AG10803 (cell line): ENCODE measurements at regions not wholly inside any gene's neighbourhood (a gene's known extent, or its start where the extent isn't known, plus 50 kb on each side); places are given as distances from the start of the nearest gene placed in this dataset.
A peak's percentile ranks its signal among the peaks of the same experiment; 100 is the strongest.

Experiments
- DNase-seq: peaks from one replicate; pipeline ENCODE4 v3.0.0; 2010; ENCODE audit warnings: low read depth
- H3K4me3 ChIP-seq: 2 replicates; pipeline ENCODE4 v1.5.1; 2011; ENCODE audit warnings: mild to moderate bottlenecking, low read length, control low read depth
- TF ChIP-seq, protein P1 (sequence below): conservative IDR thresholded peaks from 2 replicates; pipeline ENCODE4 v1.5.1; 2011; ENCODE audit warnings: mild to moderate bottlenecking, low read length, control low read depth, inconsistent platforms

DNA sequence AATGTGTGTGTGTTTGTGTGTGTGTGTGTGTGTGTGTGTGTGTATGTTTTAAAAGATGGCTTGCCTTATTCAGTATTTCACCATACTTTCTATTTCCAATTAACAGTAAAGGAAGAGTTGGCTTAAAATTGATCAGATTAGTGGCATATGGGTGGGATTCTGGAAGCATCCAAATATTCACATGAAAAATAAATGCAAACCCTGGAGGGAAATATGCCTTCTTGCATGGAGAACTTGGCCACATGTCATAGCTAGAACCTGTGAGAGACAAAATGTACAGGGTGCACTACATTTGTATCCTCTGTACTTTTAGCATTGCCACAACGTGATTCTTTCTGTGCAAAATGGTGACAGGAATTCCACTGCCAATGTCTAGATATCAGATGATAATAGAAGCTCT is 589.6 kb downstream of the ZNF674 start:
- TF ChIP-seq, protein P1, sequence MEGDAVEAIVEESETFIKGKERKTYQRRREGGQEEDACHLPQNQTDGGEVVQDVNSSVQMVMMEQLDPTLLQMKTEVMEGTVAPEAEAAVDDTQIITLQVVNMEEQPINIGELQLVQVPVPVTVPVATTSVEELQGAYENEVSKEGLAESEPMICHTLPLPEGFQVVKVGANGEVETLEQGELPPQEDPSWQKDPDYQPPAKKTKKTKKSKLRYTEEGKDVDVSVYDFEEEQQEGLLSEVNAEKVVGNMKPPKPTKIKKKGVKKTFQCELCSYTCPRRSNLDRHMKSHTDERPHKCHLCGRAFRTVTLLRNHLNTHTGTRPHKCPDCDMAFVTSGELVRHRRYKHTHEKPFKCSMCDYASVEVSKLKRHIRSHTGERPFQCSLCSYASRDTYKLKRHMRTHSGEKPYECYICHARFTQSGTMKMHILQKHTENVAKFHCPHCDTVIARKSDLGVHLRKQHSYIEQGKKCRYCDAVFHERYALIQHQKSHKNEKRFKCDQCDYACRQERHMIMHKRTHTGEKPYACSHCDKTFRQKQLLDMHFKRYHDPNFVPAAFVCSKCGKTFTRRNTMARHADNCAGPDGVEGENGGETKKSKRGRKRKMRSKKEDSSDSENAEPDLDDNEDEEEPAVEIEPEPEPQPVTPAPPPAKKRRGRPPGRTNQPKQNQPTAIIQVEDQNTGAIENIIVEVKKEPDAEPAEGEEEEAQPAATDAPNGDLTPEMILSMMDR: no peak
- H3K4me3 ChIP-seq: no peak overlapping the region
- no peak for DNase-seq

GRCh38 chrX:45954026-45954425 is 591.2 kb downstream of the ZNF674 start:
- TF ChIP-seq, protein P1: no peak
- peak; percentile 0 for DNase-seq
- no peak overlapping the region for H3K4me3 ChIP-seq

DNA sequence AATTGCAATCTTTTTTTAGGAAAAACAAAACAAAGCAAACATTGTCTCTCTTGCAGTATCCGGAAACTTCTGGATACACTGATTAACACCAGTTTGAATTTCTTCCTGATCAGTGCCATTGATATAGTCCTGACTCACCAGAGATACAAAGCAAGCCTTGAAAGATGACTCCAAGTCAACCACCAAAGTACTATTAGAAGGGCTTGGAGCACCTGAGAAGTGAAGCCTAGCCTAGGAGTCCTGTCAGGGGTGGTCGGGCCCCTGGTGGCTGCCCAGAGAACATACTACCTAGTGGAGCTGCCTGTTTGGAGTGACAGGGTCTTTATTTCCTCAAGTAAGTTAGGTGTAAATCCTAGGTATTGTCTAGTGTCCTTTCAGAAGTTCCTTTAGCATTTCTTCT is 593.2 kb downstream of the ZNF674 start:
- DNase-seq: no peak
- H3K4me3 ChIP-seq: no peak overlapping the region
- TF ChIP-seq, protein P1: no peak

DNA sequence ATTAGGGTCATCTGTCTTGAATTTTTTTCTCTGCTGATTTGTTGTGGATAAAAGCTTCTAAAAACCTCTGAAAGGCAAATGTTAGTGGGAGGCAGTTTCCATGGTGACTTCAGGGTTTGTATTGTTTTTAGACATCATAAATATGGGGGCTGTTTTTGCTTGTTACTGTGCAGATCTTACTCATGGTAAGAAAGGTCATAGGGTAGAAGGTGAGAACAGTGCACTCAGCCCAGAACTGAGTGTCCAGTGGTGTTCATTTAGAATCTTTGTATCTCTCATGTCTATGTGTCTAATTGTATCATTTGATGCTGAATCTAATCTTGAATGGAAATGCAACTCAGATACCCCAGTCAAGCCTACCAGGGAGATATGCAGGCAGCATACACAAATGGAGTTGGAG is 609.8 kb downstream of the ZNF674 start:
- no peak overlapping the region for H3K4me3 ChIP-seq
- TF ChIP-seq, protein P1: no peak
- no peak for DNase-seq

- TF ChIP-seq, protein P1: no peak
- no peak for DNase-seq
- H3K4me3 ChIP-seq: no peak overlapping the region
Observed at GRCh38 chrX:45912316-45912715, 632.9 kb downstream of the ZNF674 start.

GRCh38 chrX:45907786-45908185 is 637.4 kb downstream of the ZNF674 start:
- no peak overlapping the region for H3K4me3 ChIP-seq
- TF ChIP-seq, protein P1: no peak
- DNase-seq: no peak

GRCh38 chrX:45903781-45904201 is 641.4 kb downstream of the ZNF674 start:
- no peak overlapping the region for H3K4me3 ChIP-seq
- TF ChIP-seq, protein P1: no peak
- no peak for DNase-seq
